ENCODE measurements at regions not wholly inside any gene's neighbourhood (a gene's known extent, or its start where the extent isn't known, plus 50 kb on each side); places are given as distances from the start of the nearest gene placed in this dataset.

- no peak for TF ChIP-seq EZH2phosphoT487 (IDR thresholded peaks at IDR 0.05; ENCODE audit: borderline replicate concordance, low read length)
- TF ChIP-seq, protein P1, sequence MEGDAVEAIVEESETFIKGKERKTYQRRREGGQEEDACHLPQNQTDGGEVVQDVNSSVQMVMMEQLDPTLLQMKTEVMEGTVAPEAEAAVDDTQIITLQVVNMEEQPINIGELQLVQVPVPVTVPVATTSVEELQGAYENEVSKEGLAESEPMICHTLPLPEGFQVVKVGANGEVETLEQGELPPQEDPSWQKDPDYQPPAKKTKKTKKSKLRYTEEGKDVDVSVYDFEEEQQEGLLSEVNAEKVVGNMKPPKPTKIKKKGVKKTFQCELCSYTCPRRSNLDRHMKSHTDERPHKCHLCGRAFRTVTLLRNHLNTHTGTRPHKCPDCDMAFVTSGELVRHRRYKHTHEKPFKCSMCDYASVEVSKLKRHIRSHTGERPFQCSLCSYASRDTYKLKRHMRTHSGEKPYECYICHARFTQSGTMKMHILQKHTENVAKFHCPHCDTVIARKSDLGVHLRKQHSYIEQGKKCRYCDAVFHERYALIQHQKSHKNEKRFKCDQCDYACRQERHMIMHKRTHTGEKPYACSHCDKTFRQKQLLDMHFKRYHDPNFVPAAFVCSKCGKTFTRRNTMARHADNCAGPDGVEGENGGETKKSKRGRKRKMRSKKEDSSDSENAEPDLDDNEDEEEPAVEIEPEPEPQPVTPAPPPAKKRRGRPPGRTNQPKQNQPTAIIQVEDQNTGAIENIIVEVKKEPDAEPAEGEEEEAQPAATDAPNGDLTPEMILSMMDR (IDR thresholded peaks at IDR 0.05; ENCODE audit: low read depth, low read length, poor library complexity, severe bottlenecking), result no peak
Observed at GRCh38 chr13:59208405-59209195, 955.1 kb downstream of the DIAPH3 start.

All from DOHH2 (cell line).